KMS-11 (cell line): ENCODE measurements at regions not wholly inside any gene's neighbourhood (a gene's known extent, or its start where the extent isn't known, plus 50 kb on each side); places are given as distances from the start of the nearest gene placed in this dataset.

ENCODE experiments used
- H2AFZ ChIP-seq: fragments of 200-600 bp; sonication (generic); 2 replicates; pipeline ENCODE4 v1.6.1; 2016; ENCODE audit warnings: antibody characterized with exemption, mixed run types, low read depth
- H3K27ac ChIP-seq: fragments of 200-600 bp; sonication (generic); 2 replicates; pipeline ENCODE4 v1.6.1; 2016; ENCODE audit warnings: mild to moderate bottlenecking, mixed run types
- H3K27me3 ChIP-seq: fragments of 200-600 bp; sonication (generic); 2 replicates; pipeline ENCODE4 v1.6.1; 2017; ENCODE audit warnings: mild to moderate bottlenecking, low read depth, mixed run types, moderate library complexity; ENCODE audit not compliant: insufficient read depth
- H3K36me3 ChIP-seq: fragments of 200-600 bp; sonication (generic); 2 replicates; pipeline ENCODE4 v1.6.1; 2017; ENCODE audit warnings: mild to moderate bottlenecking, mixed run types; ENCODE audit not compliant: insufficient read depth
- H3K4me1 ChIP-seq: fragments of 200-600 bp; sonication (generic); 2 replicates; pipeline ENCODE4 v1.6.1; 2016; ENCODE audit warnings: mild to moderate bottlenecking, low read depth, mixed run types; ENCODE audit not compliant: poor library complexity, severe bottlenecking
- H3K4me2 ChIP-seq: fragments of 200-600 bp; sonication (generic); 2 replicates; pipeline ENCODE4 v1.7.0; 2016; ENCODE audit warnings: mild to moderate bottlenecking, mixed run types
- H3K4me3 ChIP-seq: fragments of 200-600 bp; sonication (generic); IDR thresholded peaks from 2 replicates; pipeline ENCODE4 v1.6.1; 2017; ENCODE audit warnings: low read depth, low read length, mixed read lengths; ENCODE audit not compliant: insufficient read depth
- H3K79me2 ChIP-seq: fragments of 200-600 bp; sonication (generic); 2 replicates; pipeline ENCODE4 v1.6.1; 2016; ENCODE audit warnings: low read depth, mixed run types; ENCODE audit not compliant: insufficient read depth
- H3K9ac ChIP-seq: fragments of 200-600 bp; sonication (generic); 2 replicates; pipeline ENCODE4 v1.6.1; 2016; ENCODE audit warnings: mild to moderate bottlenecking, mixed run types
- H4K20me1 ChIP-seq: fragments of 200-600 bp; sonication (generic); 2 replicates; pipeline ENCODE4 v1.6.1; 2016; ENCODE audit warnings: mild to moderate bottlenecking, mixed run types; ENCODE audit not compliant: insufficient read depth
- CTCF ChIP-seq: fragments of 200-600 bp; sonication (generic); conservative IDR thresholded peaks from 2 replicates; pipeline ENCODE4 v1.6.1; 2017; ENCODE audit warnings: low read depth, mild to moderate bottlenecking, antibody characterized with exemption, low read length, moderate library complexity, mixed read lengths

GRCh38 chr11:104405277-104405676, 241.3 kb upstream of the PDGFD start:
- no peak for TF ChIP-seq CTCF
- Histone ChIP-seq H4K20me1 (no peaks in the 10 kb centered on the region), H3K4me3 (no peak overlapping the region), H3K9ac (no peak overlapping the region), H3K4me1 (no peaks in the 10 kb centered on the region), H3K27ac (no peak overlapping the region), H2AFZ (no peak overlapping the region), H3K79me2 (no peaks in the 10 kb centered on the region), H3K27me3 (no peaks in the 10 kb centered on the region), H3K4me2 (no peak overlapping the region), H3K36me3 (no peaks in the 10 kb centered on the region)

GRCh38 chr11:104404231-104405175, 240.6 kb upstream of the PDGFD start:
- no peaks in the 10 kb centered on the region for H3K36me3 ChIP-seq
- no peak overlapping the region for H3K27ac ChIP-seq
- TF ChIP-seq CTCF: no peak
- H3K9ac ChIP-seq: no peak overlapping the region
- no peaks in the 10 kb centered on the region for H3K4me1 ChIP-seq
- H3K27me3 ChIP-seq: no peaks in the 10 kb centered on the region
- no peaks in the 10 kb centered on the region for H4K20me1 ChIP-seq
- H3K4me3 ChIP-seq: no peak overlapping the region
- no peaks in the 10 kb centered on the region for H3K79me2 ChIP-seq
- no peak overlapping the region for H3K4me2 ChIP-seq
- no peak overlapping the region for H2AFZ ChIP-seq

GRCh38 chr11:104402812-104403521, 239.0 kb upstream of the PDGFD start:
- TF ChIP-seq CTCF: no peak
- Histone ChIP-seq H3K4me2 (no peak overlapping the region), H2AFZ (no peak overlapping the region), H3K36me3 (no peaks in the 10 kb centered on the region), H3K4me3 (no peak overlapping the region), H3K27me3 (no peaks in the 10 kb centered on the region), H3K4me1 (no peaks in the 10 kb centered on the region), H4K20me1 (no peaks in the 10 kb centered on the region), H3K79me2 (no peaks in the 10 kb centered on the region), H3K9ac (no peak overlapping the region), H3K27ac (no peak overlapping the region)

- no peak overlapping the region for H2AFZ ChIP-seq
- no peaks in the 10 kb centered on the region for H3K36me3 ChIP-seq
- no peak for TF ChIP-seq CTCF
- no peak overlapping the region for H3K9ac ChIP-seq
- H3K27ac ChIP-seq: no peak overlapping the region
- no peaks in the 10 kb centered on the region for H3K27me3 ChIP-seq
- no peak overlapping the region for H3K4me3 ChIP-seq
- H3K79me2 ChIP-seq: no peaks in the 10 kb centered on the region
- H4K20me1 ChIP-seq: no peaks in the 10 kb centered on the region
- no peaks in the 10 kb centered on the region for H3K4me1 ChIP-seq
- H3K4me2 ChIP-seq: no peak overlapping the region
Observed at GRCh38 chr11:104394508-104394907, 230.6 kb upstream of the PDGFD start.
